GM18499 (cell line): ENCODE measurements at regions not wholly inside any gene's neighbourhood (a gene's known extent, or its start where the extent isn't known, plus 50 kb on each side); places are given as distances from the start of the nearest gene placed in this dataset.
"Not testable (repeated sequence)": the region's sequence is repeated elsewhere in the genome, so short reads cannot be mapped to it uniquely, and the experiment has no call there.

Experiments
- ATAC-seq: cut with Tn5 transposase; IDR thresholded peaks from one replicate; pipeline ENCODE4 v1.9.1; 2021; ENCODE audit warnings: moderate number of reproducible peaks; ENCODE audit not compliant: insufficient read depth, unreplicated experiment

GRCh38 chr14:53380052-53380866, 227.1 kb upstream of the DDHD1 start:
- ATAC-seq = no peak

- ATAC-seq = no peak
Measured at GRCh38 chr14:53378142-53378541, 225.0 kb upstream of the DDHD1 start.

DNA sequence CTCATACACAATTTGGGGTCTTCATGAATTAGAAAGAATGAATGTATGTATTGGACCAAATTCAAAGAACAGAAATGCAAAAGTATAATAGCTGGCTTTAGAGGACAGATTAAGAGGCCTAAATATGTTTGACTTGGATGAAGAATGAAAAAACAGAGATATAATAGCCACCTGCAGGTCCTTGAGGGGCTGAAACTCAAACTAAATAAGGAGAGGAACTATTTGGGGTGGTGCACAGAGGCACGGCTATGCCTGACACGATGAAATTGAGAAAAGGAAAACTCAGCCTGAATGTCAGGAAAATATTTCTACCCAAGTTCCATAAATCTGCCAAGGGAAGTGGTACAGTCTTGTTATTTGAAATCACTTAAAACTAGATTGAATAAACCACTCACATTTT, 222.9 kb upstream of the DDHD1 start:
- no peak for ATAC-seq

DNA sequence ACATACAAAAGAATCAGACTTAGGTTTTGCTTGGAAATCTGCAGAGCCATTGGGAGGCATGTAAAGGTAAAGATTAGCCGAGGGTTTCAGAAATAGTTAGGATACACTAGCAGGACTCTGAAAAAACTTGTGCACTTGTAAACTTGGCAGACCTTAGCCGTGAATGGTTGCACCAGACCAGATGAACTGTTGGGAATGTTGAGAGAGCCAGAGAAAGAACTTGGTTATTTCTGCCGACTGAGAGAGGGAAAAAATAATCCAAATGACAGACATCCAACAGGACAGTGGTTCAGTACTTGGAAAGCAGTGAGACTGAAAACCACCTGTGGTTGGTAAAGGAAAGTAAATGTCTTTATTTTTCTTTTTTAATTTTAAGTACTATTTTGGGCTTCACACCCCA, 222.5 kb upstream of the DDHD1 start:
- ATAC-seq = no peak

- ATAC-seq = no peak
Measured at GRCh38 chr14:53368711-53369201, 215.6 kb upstream of the DDHD1 start.

- no peak for ATAC-seq
Measured at GRCh38 chr14:53368066-53368465, 214.9 kb upstream of the DDHD1 start.

DNA sequence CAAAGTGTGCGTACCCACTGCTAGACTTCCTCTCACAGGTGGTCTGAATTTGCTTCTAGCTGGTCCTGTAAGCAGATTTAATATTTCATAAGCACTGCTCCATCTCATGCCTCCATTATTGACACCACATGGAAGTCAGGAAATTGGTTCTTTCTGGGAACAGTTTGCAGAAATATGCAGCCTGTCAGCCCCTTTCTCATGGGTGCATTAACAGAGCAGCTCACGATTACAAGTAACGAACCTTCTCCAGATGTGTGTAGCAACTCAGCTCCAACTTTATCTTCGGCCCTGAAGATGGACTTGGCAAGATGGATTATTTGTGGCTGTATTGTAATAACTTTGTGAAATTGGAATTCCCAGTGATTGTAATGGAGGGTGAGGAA, 214.5 kb upstream of the DDHD1 start:
- no peak for ATAC-seq

- no peak for ATAC-seq
Measured at GRCh38 chr14:53365486-53366130, 212.5 kb upstream of the DDHD1 start.

DNA sequence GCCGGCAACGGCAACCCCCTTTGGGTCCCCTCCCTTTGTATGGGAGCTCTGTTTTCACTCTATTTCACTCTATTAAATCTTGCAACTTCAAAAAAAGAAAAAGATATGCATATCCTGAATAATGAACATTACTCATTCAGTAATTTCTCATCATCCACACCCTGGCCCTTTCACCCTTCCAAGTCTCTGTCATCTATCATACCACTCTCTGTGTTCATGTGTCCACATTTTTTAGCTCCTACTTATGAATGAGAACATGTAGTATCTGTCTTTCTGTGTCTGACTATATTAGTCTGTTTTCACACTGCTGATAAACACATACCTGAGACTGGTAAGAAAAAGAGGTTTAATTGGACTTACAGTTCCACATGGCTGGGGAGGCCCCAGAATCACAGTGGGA, 209.8 kb upstream of the DDHD1 start:
- not testable (repeated sequence) for ATAC-seq

GRCh38 chr14:53360829-53361228, 207.7 kb upstream of the DDHD1 start:
- no peak for ATAC-seq

DNA sequence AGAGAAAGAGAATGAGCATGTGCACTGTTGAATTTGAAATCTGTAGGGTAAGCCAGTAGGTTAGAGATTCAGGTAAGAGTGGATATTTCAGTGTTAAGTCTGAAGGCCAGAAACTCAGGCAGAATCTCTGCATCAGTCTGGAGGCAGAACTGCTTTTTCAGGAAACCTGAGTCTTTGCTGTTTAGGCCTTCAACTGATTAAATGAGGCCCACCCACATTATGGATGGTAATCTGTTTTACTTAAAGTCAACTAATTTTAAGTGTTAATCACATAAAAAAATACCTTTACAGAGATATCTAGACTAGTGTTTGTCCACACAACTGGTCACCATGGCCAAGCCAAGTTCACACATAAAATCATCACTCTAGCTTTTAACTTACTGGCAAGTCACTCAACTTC, 205.0 kb upstream of the DDHD1 start:
- ATAC-seq = no peak

GRCh38 chr14:53356361-53357150, 203.4 kb upstream of the DDHD1 start:
- no peak for ATAC-seq

GRCh38 chr14:53355581-53356112, 202.5 kb upstream of the DDHD1 start:
- no peak for ATAC-seq

GRCh38 chr14:53354336-53354735, 201.2 kb upstream of the DDHD1 start:
- no peak for ATAC-seq

- ATAC-seq = no peak
Measured at GRCh38 chr14:53350866-53351265, 197.7 kb upstream of the DDHD1 start.

GRCh38 chr14:53350429-53350828, 197.3 kb upstream of the DDHD1 start:
- no peak for ATAC-seq

DNA sequence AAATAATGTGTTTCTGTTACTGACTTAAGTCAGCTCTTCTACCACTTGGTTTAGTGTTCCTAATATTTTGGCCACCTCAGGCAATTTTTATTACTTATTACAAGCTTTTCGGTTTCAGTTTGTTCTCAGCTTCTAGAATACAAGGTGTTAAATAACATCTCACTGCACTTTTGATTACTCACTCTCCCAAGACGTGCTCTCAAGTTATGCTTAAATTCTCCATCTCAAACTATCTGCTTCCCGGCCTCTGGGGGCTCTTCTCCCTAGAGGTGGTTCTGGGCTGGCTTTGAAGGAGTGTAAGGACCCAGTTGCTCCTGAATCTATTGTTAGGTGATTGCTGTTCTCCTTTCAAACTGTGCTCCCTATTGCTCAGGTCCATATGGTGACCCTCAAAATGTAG, 193.9 kb upstream of the DDHD1 start:
- ATAC-seq = no peak

- ATAC-seq = no peak
Measured at GRCh38 chr14:53341324-53341723, 188.2 kb upstream of the DDHD1 start.

DNA sequence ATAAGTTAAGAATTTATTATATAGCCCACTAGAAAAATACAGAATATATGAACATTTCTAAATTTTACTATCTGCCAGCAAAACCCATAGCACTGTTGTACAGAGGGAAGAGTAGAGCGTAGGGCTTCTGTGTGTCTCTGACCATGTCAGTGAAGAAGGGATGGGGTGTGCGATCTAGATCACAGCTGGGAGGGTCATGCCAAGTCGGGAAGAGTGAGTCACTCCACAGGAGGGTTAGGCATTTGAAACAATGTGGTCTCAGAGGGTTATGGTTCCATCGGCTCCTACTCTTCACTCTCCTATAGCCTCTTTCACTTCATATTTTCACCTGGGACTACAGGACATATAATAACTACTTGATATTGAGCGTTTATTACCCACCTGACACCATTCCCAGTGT, 185.1 kb upstream of the DDHD1 start:
- no peak for ATAC-seq

DNA sequence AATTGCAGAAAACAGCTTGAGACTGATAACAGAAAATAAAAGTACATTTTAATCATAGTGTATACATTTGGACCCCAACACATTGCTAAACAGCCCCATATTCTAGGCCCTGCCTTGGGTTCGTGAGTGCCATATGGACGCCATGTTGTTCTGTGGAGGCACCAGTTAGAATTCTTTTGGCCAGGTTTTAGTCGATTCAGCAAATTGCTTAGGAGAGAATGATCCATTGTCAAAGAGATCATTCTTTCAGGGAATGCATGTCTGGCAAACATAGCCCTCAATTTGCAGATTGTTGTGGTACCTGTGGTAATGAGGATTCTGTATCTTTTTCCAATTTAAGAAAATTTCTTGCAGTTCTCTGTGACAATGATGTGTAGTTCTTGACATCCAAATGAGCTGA, 183.6 kb upstream of the DDHD1 start:
- no peak for ATAC-seq

- no peak for ATAC-seq
Measured at GRCh38 chr14:53333809-53334208, 180.7 kb upstream of the DDHD1 start.
